Panc1 (cell line): ENCODE measurements at regions not wholly inside any gene's neighbourhood (a gene's known extent, or its start where the extent isn't known, plus 50 kb on each side); places are given as distances from the start of the nearest gene placed in this dataset.

Experiments
- ATAC-seq: fragments of 200-7000 bp; cut with Tn5 transposase; 2 replicates; pipeline ENCODE4 v1.9.1; 2020; ENCODE audit warnings: mild to moderate bottlenecking, moderate library complexity
- BruUV-seq: library from RNA; stranded (reverse); fragments of 400-500 nt; replicated peaks from 2 replicates; lab custom pipeline; 2021; lab: Mats Ljungman, UMichigan
- CTCF ChIA-PET: fragments of 300-600 bp; sonication (Branson Sonifier 250); formaldehyde crosslinking; loops from one replicate; lab custom pipeline; 2022; ENCODE audit warnings: antibody characterized with exemption; lab: Charles Lee
- POLR2A ChIA-PET: fragments of 300-600 bp; sonication (Branson Sonifier 250); formaldehyde crosslinking; loops from one replicate; lab custom pipeline; 2022; ENCODE audit warnings: antibody characterized with exemption; lab: Charles Lee
- DNase-seq: peaks from one replicate; pipeline ENCODE4 v3.0.0-alpha.2; 2010; ENCODE audit warnings: low read depth, low spot score
- H3K27ac ChIP-seq: 2 replicates; pipeline ENCODE4 v1.5.1; 2011; ENCODE audit warnings: mild to moderate bottlenecking, low read length, inconsistent platforms
- H3K27me3 ChIP-seq: fragments of 200-500 bp; sonication (Bioruptor generic); 2 replicates; pipeline ENCODE4 v1.6.0; 2014; ENCODE audit warnings: low read length, inconsistent platforms; ENCODE audit not compliant: control insufficient read depth, insufficient read depth
- H3K36me3 ChIP-seq: fragments of 200-500 bp; sonication (Bioruptor generic); 2 replicates; pipeline ENCODE4 v1.5.1; 2014; ENCODE audit warnings: inconsistent platforms, mild to moderate bottlenecking, low read length, moderate library complexity; ENCODE audit not compliant: control insufficient read depth, insufficient read depth
- H3K4me1 ChIP-seq: 2 replicates; pipeline ENCODE4 v1.5.1; 2011; ENCODE audit warnings: inconsistent platforms, mild to moderate bottlenecking, low read length, moderate library complexity; ENCODE audit not compliant: control insufficient read depth, insufficient read depth
- H3K4me3 ChIP-seq, 2 experiments: 2 replicates each; pipeline ENCODE4 v1.5.1; 2011 to 2012; ENCODE audit warnings: low read depth in 2 of 2, low read length in 2 of 2, mild to moderate bottlenecking in 2 of 2, inconsistent platforms in 1 of 2, moderate library complexity in 1 of 2
- H3K9me3 ChIP-seq: fragments of 200-500 bp; sonication (Bioruptor generic); 2 replicates; pipeline ENCODE4 v1.5.1; 2014; ENCODE audit warnings: low read depth, mild to moderate bottlenecking, inconsistent platforms, low read length, moderate library complexity; ENCODE audit not compliant: control insufficient read depth, insufficient read depth
- POLR2AphosphoS5 ChIP-seq: IDR thresholded peaks from 2 replicates; pipeline ENCODE4 v1.6.1; 2012; ENCODE audit warnings: mild to moderate bottlenecking, low read depth, low read length, moderate library complexity
- REST ChIP-seq, 2 experiments: IDR thresholded peaks; 2 replicates each; pipeline ENCODE4 v1.6.1; 2011 to 2012; ENCODE audit warnings: low read depth in 2 of 2, control low read depth in 1 of 2, low read length in 1 of 2, mild to moderate bottlenecking in 1 of 2, moderate library complexity in 1 of 2; ENCODE audit not compliant: insufficient read depth in 1 of 2
- SIN3A ChIP-seq: IDR thresholded peaks from 2 replicates; pipeline ENCODE4 v1.6.1; 2012; ENCODE audit warnings: low read depth, mild to moderate bottlenecking, low read length, moderate library complexity, borderline replicate concordance; ENCODE audit not compliant: insufficient read depth
- TCF7L2 ChIP-seq: IDR thresholded peaks from 2 replicates; pipeline ENCODE4 v1.6.1; 2011; ENCODE audit warnings: mild to moderate bottlenecking, low read depth, low read length, inconsistent platforms
- in situ Hi-C: cut with HindIII; loops from 2 replicates; pipeline ENCODE4 v1.10.0; 2016; ENCODE audit warnings: low sequenced_read_pairs, low pct_unique_long_range_greater_than_20kb
- intact Hi-C: fragments of 100-400 bp; cut with micrococcal nuclease; formaldehyde crosslinking; loops from one replicate; pipeline ENCODE4 v1.10.0; 2022; ENCODE audit not compliant: unreplicated experiment
- TF ChIP-seq, protein P1 (sequence below): fragments of 450-650 bp; IDR thresholded peaks from 2 replicates; pipeline ENCODE4 v1.5.1; 2017; ENCODE audit warnings: mild to moderate bottlenecking

- no peak overlapping the region for H3K4me3 ChIP-seq
- TF ChIP-seq POLR2AphosphoS5 = no peak
- TF ChIP-seq SIN3A = no peak
- no peak for TF ChIP-seq TCF7L2
- TF ChIP-seq, protein P1, sequence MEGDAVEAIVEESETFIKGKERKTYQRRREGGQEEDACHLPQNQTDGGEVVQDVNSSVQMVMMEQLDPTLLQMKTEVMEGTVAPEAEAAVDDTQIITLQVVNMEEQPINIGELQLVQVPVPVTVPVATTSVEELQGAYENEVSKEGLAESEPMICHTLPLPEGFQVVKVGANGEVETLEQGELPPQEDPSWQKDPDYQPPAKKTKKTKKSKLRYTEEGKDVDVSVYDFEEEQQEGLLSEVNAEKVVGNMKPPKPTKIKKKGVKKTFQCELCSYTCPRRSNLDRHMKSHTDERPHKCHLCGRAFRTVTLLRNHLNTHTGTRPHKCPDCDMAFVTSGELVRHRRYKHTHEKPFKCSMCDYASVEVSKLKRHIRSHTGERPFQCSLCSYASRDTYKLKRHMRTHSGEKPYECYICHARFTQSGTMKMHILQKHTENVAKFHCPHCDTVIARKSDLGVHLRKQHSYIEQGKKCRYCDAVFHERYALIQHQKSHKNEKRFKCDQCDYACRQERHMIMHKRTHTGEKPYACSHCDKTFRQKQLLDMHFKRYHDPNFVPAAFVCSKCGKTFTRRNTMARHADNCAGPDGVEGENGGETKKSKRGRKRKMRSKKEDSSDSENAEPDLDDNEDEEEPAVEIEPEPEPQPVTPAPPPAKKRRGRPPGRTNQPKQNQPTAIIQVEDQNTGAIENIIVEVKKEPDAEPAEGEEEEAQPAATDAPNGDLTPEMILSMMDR = no peak
- TF ChIP-seq REST (IDR thresholded peaks at IDR 0.05; ENCODE audit: insufficient read depth in 1 of 2, low read depth in 2 of 2, low read length in 1 of 2) = no peak
- no peak overlapping the region for H3K27ac ChIP-seq
- H3K9me3 ChIP-seq = no peaks in the 10 kb centered on the region
- CTCF ChIA-PET = no interaction called here
- BruUV-seq = no TSS peak
- H3K27me3 ChIP-seq = no peaks in the 10 kb centered on the region
- POLR2A ChIA-PET = no interaction called here
- DNase-seq (no peak), ATAC-seq (no peak)
- in situ Hi-C loops (no loop called here), intact Hi-C loops (no loop called here)
- no peaks in the 10 kb centered on the region for H3K36me3 ChIP-seq
- no peaks in the 10 kb centered on the region for H3K4me1 ChIP-seq
Measured at GRCh38 chr4:12548678-12549077, 935.5 kb downstream of the RAB28 start.

DNA sequence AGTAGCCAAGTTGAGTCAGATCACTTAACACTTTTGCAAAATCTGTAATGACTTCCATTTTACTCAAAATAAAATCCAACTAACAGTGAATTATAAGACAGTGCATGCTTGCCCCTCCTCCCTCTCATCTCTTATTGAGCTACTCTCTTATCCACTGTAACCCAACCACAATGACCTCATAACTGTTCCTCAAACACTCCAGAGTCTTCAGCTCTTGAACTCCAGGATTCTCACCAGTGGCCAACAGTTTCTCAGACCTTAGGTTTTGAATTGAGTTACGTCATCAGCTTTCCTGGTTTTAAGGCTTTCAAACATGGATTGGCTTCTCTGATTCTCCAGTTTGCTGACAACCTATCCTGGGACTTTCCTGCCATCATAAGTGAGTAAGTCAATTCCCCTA is 938.3 kb downstream of the RAB28 start:
- no TSS peak for BruUV-seq
- no peak overlapping the region for H3K4me3 ChIP-seq
- H3K27me3 ChIP-seq = no peaks in the 10 kb centered on the region
- H3K27ac ChIP-seq = no peak overlapping the region
- H3K9me3 ChIP-seq = no peaks in the 10 kb centered on the region
- H3K4me1 ChIP-seq = no peaks in the 10 kb centered on the region
- no peak for DNase-seq
- no peak for ATAC-seq
- CTCF ChIA-PET = no interaction called here
- POLR2A ChIA-PET = no interaction called here
- H3K36me3 ChIP-seq = no peaks in the 10 kb centered on the region
- TF ChIP-seq POLR2AphosphoS5 = no peak
- TF ChIP-seq SIN3A = no peak
- no peak for TF ChIP-seq REST (IDR thresholded peaks at IDR 0.05; ENCODE audit: insufficient read depth in 1 of 2, low read depth in 2 of 2, low read length in 1 of 2)
- TF ChIP-seq, protein P1 = no peak
- TF ChIP-seq TCF7L2 = no peak
- intact Hi-C loops (no loop called here), in situ Hi-C loops (no loop called here)
